ENCODE measurements at regions not wholly inside any gene's neighbourhood (a gene's known extent, or its start where the extent isn't known, plus 50 kb on each side); places are given as distances from the start of the nearest gene placed in this dataset.

DNA sequence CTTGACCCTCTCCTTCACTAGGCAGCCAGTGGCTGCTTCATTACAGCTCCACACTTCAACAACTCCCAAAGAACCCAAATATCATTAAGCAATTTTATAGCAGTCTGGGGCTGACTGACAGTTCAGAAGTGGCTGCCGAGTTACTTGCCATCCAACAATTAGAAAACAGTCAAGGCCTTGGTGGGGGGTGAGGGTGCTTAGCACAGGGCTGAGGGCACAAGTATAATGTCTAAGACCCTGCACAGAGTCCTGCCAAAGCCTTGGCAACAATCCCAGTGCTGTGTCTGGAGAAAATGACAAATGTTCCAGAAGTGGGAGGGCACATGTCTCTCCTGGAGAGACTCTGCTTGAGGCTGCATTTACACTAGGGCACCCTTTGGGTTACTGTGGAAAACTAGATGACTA lies 71.1 kb downstream of the CXCL12 start:
- no peaks in the 10 kb centered on the region for H3K4me1 ChIP-seq (ENCODE audit: control insufficient read depth in 1 of 2, insufficient read depth in 1 of 2, low read depth in 1 of 2, low read length in 1 of 2)
- no peaks in the 10 kb centered on the region for H3K9me3 ChIP-seq
- H3K27me3 ChIP-seq = peaks cover 30% of the 10 kb centered on the region
- no peak overlapping the region for H3K27ac ChIP-seq
- TF ChIP-seq, protein P1, sequence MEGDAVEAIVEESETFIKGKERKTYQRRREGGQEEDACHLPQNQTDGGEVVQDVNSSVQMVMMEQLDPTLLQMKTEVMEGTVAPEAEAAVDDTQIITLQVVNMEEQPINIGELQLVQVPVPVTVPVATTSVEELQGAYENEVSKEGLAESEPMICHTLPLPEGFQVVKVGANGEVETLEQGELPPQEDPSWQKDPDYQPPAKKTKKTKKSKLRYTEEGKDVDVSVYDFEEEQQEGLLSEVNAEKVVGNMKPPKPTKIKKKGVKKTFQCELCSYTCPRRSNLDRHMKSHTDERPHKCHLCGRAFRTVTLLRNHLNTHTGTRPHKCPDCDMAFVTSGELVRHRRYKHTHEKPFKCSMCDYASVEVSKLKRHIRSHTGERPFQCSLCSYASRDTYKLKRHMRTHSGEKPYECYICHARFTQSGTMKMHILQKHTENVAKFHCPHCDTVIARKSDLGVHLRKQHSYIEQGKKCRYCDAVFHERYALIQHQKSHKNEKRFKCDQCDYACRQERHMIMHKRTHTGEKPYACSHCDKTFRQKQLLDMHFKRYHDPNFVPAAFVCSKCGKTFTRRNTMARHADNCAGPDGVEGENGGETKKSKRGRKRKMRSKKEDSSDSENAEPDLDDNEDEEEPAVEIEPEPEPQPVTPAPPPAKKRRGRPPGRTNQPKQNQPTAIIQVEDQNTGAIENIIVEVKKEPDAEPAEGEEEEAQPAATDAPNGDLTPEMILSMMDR (IDR thresholded peaks at IDR 0.05) = no peak
- no peaks in the 10 kb centered on the region for H3K36me3 ChIP-seq
- H3K4me3 ChIP-seq (ENCODE audit: low read depth in 1 of 2, low read length in 1 of 2) = no peak overlapping the region

DNA sequence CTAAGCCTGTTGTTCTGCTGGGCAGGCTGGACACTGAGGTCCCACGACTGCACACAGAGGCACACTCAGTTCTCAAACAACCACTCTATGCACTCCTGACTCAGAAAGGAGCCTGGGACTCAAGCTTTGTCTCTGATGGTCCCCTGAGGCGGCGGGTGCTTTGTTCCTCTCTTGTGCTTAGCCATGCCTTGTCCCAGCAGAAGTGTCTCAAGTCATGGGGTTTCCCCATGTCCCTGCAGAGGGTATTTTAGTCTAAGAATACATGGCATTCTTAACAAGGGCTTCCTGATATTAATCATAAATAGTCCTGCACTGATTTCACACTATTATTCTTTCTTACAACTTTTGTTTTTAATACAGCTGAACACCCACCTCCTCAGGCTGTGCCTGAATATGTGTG lies 72.5 kb downstream of the CXCL12 start:
- H3K27ac ChIP-seq = no peak overlapping the region
- peaks cover 30% of the 10 kb centered on the region for H3K27me3 ChIP-seq
- TF ChIP-seq, protein P1 (IDR thresholded peaks at IDR 0.05) = no peak
- H3K4me3 ChIP-seq (ENCODE audit: low read depth in 1 of 2, low read length in 1 of 2) = no peak overlapping the region
- no peaks in the 10 kb centered on the region for H3K36me3 ChIP-seq
- H3K4me1 ChIP-seq (ENCODE audit: control insufficient read depth in 1 of 2, insufficient read depth in 1 of 2, low read depth in 1 of 2, low read length in 1 of 2) = no peaks in the 10 kb centered on the region
- H3K9me3 ChIP-seq = no peaks in the 10 kb centered on the region

DNA sequence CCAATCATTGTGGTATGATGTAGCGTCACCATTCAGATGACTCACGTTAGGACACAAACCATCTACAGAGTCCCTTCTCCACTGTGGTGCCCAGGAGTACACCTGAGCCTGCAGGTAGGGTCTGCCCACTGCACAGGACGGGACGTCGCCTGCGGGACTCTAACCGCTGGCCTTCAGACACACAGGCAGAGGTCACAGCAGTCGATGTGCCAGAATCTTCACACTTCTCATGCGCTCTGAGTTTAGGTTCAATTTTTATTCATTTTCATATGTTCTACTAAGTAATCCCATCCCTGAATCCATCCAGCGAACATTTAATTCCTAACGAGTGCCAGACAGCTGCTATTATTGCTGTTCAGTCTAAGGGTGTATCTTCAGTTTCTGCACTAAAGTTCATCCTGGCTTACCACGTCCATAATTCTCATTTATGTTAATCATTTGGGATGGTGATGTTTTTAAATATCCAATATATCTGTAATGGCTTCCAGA lies 73.3 kb downstream of the CXCL12 start:
- Histone ChIP-seq H3K27me3 (peaks cover 30% of the 10 kb centered on the region), H3K4me3 (ENCODE audit: low read depth in 1 of 2, low read length in 1 of 2) (no peak overlapping the region), H3K27ac (no peak overlapping the region)

DNA sequence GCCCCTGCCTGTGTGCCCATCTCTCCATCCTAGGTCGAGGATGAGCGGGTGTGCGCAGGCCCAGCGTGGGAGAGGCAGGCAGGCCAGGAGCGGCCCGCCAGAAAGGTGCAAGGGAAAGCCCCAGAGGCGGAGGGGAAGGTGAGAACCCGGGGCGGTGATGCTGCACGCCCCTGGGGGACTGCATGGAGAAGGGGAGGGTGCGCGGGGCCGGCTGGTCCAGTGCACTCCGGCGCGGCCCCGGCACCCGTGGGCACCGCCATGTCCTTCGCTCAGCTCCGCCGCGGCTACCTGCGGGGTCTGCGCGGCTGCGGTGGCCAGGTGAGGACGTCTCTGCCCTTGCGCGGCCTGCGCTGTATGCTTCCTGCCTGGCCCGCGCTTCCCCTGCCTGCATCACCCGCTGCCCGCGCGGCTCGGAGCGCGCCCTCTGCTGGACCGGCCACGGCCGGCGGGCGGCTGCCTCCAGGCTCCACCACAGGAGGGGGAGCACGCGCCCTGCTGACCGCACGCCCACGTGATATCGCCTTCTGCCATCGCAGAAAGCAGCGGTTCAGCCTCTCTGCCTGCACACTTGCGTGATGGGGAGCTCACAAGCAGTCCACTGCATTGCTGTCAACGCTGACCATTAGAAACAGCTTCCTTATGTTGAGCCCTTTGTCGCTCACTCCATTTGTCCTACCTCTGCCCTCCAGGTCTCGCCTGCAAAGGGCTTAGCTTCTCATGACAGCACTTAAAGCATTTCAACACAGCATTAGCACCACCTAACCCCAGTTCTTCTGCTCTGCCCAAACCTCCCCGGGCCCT lies 73.9 kb downstream of the CXCL12 start:
- no peaks in the 10 kb centered on the region for H3K4me1 ChIP-seq (ENCODE audit: control insufficient read depth in 1 of 2, insufficient read depth in 1 of 2, low read depth in 1 of 2, low read length in 1 of 2)
- TF ChIP-seq, protein P1 (IDR thresholded peaks at IDR 0.05) = no peak
- H3K4me3 ChIP-seq (ENCODE audit: low read depth in 1 of 2, low read length in 1 of 2) = no peak overlapping the region
- no peaks in the 10 kb centered on the region for H3K9me3 ChIP-seq
- H3K36me3 ChIP-seq = no peaks in the 10 kb centered on the region
- no peak overlapping the region for H3K27ac ChIP-seq
- H3K27me3 ChIP-seq = peaks cover 30% of the 10 kb centered on the region

More for the DNA sequence above, 73.3 kb downstream of the CXCL12 start:
- no peaks in the 10 kb centered on the region for H3K4me1 ChIP-seq (ENCODE audit: control insufficient read depth in 1 of 2, insufficient read depth in 1 of 2, low read depth in 1 of 2, low read length in 1 of 2)
- no peaks in the 10 kb centered on the region for H3K9me3 ChIP-seq
- TF ChIP-seq, protein P1 (IDR thresholded peaks at IDR 0.05) = no peak
- no peaks in the 10 kb centered on the region for H3K36me3 ChIP-seq

DNA sequence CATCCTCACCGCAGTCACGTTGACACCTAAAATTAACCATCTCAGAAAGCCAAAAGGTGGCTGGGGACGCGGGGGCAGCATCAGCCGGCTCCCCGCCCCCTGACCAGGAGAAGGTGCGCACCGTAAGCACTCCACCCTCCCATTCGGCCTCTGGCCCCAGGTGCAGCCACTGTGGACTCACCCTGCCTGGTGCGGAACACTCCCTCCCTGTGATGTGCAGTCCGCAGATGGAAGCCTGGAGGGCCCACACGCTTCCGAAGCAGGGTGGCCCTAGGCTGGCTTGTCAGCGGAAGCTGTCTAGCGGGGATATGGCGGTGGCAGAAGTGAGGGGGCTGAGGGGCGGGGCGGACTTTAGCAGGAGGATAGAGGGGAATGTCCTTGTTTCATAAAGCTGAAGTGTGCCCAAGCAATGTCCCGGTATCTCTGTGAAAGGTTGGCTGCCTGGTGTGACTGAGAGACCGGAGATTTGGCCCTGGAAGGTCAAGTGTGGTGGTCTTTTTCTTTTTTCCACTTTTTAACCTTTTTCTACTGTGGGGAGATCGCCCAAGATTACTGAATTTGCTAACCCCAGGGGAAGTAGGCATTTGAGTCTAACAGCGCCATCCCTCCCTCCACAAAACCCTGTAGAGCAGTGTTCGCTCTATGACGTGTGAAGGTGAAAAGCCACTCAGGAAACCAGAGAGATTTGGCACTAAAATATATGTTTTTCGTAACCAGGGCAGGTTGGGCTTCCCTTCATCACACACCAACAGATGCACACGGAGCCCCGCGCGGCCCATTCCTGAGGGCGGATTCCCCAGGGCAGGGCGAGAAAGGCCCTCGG lies 74.7 kb downstream of the CXCL12 start:
- H3K36me3 ChIP-seq = no peaks in the 10 kb centered on the region
- H3K27ac ChIP-seq = no peak overlapping the region
- H3K9me3 ChIP-seq = no peaks in the 10 kb centered on the region
- no peak overlapping the region for H3K4me3 ChIP-seq (ENCODE audit: low read depth in 1 of 2, low read length in 1 of 2)
- H3K4me1 ChIP-seq (ENCODE audit: control insufficient read depth in 1 of 2, insufficient read depth in 1 of 2, low read depth in 1 of 2, low read length in 1 of 2) = no peaks in the 10 kb centered on the region
- peaks cover 30% of the 10 kb centered on the region for H3K27me3 ChIP-seq
- TF ChIP-seq, protein P1 (IDR thresholded peaks at IDR 0.05) = no peak
